HG03469 (cell line): ENCODE measurements at regions not wholly inside any gene's neighbourhood (a gene's known extent, or its start where the extent isn't known, plus 50 kb on each side); places are given as distances from the start of the nearest gene placed in this dataset.
"Not testable (repeated sequence)": the region's sequence is repeated elsewhere in the genome, so short reads cannot be mapped to it uniquely, and the experiment has no call there.

Source experiments
- ATAC-seq: cut with Tn5 transposase; IDR thresholded peaks from one replicate; pipeline ENCODE4 v1.9.1; 2021; ENCODE audit warnings: mild to moderate bottlenecking, moderate library complexity, moderate number of reproducible peaks; ENCODE audit not compliant: unreplicated experiment

GRCh38 chr12:42886160-42886559, 296.6 kb upstream of the PRICKLE1 start:
- ATAC-seq, result no peak

- no peak for ATAC-seq
These were observed 296.1 kb upstream of the PRICKLE1 start for GRCh38 chr12:42885677-42886076.

GRCh38 chr12:42884116-42884515, 294.6 kb upstream of the PRICKLE1 start:
- ATAC-seq, result no peak

- no peak for ATAC-seq
These were observed 283.9 kb upstream of the PRICKLE1 start for GRCh38 chr12:42873401-42873800.

- ATAC-seq, result no peak
These were observed 282.3 kb upstream of the PRICKLE1 start for GRCh38 chr12:42871816-42872215.

- no peak for ATAC-seq
These were observed 278.7 kb upstream of the PRICKLE1 start for GRCh38 chr12:42868291-42868690.

- ATAC-seq, result no peak
These were observed 275.7 kb upstream of the PRICKLE1 start for GRCh38 chr12:42865282-42865681.

- no peak for ATAC-seq
These were observed 272.5 kb upstream of the PRICKLE1 start for GRCh38 chr12:42862055-42862454.

- not testable (repeated sequence) for ATAC-seq
These were observed 270.8 kb upstream of the PRICKLE1 start for GRCh38 chr12:42860331-42860730.

- no peak for ATAC-seq
These were observed 270.1 kb upstream of the PRICKLE1 start for GRCh38 chr12:42859612-42860011.

- ATAC-seq, result no peak
These were observed 267.6 kb upstream of the PRICKLE1 start for GRCh38 chr12:42857106-42857505.

- no peak for ATAC-seq
These were observed 265.9 kb upstream of the PRICKLE1 start for GRCh38 chr12:42855362-42855950.

- no peak for ATAC-seq
These were observed 265.3 kb upstream of the PRICKLE1 start for GRCh38 chr12:42854826-42855225.

GRCh38 chr12:42854208-42854607, 264.7 kb upstream of the PRICKLE1 start:
- ATAC-seq, result no peak

- no peak for ATAC-seq
These were observed 264.0 kb upstream of the PRICKLE1 start for GRCh38 chr12:42853370-42854140.

GRCh38 chr12:42846782-42847181, 257.2 kb upstream of the PRICKLE1 start:
- no peak for ATAC-seq

GRCh38 chr12:42834062-42834461, 244.5 kb upstream of the PRICKLE1 start:
- no peak for ATAC-seq

- ATAC-seq, result no peak
These were observed 239.3 kb upstream of the PRICKLE1 start for GRCh38 chr12:42828836-42829235.

- ATAC-seq, result no peak
These were observed 234.8 kb upstream of the PRICKLE1 start for GRCh38 chr12:42824327-42824726.

GRCh38 chr12:42823679-42824078, 234.1 kb upstream of the PRICKLE1 start:
- ATAC-seq, result no peak

GRCh38 chr12:42819846-42820245, 230.3 kb upstream of the PRICKLE1 start:
- ATAC-seq, result no peak

- ATAC-seq, result no peak
These were observed 225.5 kb upstream of the PRICKLE1 start for GRCh38 chr12:42815068-42815467.

GRCh38 chr12:42812871-42813270, 223.3 kb upstream of the PRICKLE1 start:
- no peak for ATAC-seq
